B cell (primary cell): ENCODE measurements at regions not wholly inside any gene's neighbourhood (a gene's known extent, or its start where the extent isn't known, plus 50 kb on each side); places are given as distances from the start of the nearest gene placed in this dataset.

Experiments used
- CTCF ChIP-seq: fragments of 200-600 bp; IDR thresholded peaks from one replicate; pipeline ENCODE4 v1.8.0; 2022; ENCODE audit warnings: antibody characterized with exemption, mild to moderate bottlenecking
- EZH2 ChIP-seq: IDR thresholded peaks from 2 replicates; pipeline ENCODE4 v1.6.1; 2012; ENCODE audit warnings: borderline replicate concordance, low read depth, mild to moderate bottlenecking, moderate library complexity, low read length; ENCODE audit not compliant: insufficient read depth, poor library complexity, severe bottlenecking

- TF ChIP-seq CTCF (no peak), EZH2 (no peak)
Measured at GRCh38 chr5:130616161-130616560, 548.9 kb downstream of the HINT1 start.
